ENCODE measurements at regions not wholly inside any gene's neighbourhood (a gene's known extent, or its start where the extent isn't known, plus 50 kb on each side); places are given as distances from the start of the nearest gene placed in this dataset.

DNA sequence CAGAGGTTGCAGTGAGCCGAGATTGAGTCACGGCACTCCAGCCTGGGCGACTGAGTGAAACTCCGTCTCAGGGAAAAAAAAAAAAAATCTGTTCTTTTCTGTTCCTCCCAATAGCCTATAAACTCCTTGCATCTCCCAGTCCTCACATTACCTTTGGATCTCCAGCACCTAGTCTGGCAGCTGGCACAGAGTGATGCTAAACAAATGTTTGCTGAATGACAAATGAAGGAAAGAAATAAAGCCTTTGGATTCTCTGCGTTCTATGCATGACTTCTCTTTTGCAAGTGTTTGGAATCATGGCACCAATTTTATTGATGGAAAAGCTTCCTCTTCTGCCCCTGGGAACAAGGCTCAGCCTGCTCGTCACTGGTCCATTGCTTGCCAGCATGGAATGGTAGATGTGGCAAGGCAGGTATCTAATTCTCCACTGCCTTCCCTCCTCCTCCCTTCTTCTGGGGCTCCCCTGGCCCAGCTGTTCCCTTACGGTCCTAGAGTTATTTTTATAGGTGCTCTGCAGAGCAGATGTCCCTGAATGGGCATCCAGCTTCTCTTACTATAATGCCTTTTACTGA is 53.6 kb upstream of the FYN start:
- TF ChIP-seq POLR2A (IDR thresholded peaks at IDR 0.05) (no peak), EP300 (IDR thresholded peaks at IDR 0.05) (no peak)
- TF ChIP-seq, protein P1, sequence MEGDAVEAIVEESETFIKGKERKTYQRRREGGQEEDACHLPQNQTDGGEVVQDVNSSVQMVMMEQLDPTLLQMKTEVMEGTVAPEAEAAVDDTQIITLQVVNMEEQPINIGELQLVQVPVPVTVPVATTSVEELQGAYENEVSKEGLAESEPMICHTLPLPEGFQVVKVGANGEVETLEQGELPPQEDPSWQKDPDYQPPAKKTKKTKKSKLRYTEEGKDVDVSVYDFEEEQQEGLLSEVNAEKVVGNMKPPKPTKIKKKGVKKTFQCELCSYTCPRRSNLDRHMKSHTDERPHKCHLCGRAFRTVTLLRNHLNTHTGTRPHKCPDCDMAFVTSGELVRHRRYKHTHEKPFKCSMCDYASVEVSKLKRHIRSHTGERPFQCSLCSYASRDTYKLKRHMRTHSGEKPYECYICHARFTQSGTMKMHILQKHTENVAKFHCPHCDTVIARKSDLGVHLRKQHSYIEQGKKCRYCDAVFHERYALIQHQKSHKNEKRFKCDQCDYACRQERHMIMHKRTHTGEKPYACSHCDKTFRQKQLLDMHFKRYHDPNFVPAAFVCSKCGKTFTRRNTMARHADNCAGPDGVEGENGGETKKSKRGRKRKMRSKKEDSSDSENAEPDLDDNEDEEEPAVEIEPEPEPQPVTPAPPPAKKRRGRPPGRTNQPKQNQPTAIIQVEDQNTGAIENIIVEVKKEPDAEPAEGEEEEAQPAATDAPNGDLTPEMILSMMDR (IDR thresholded peaks at IDR 0.05): no peak

All from tibial nerve (tissue), 4 donors.